ENCODE measurements at regions not wholly inside any gene's neighbourhood (a gene's known extent, or its start where the extent isn't known, plus 50 kb on each side); places are given as distances from the start of the nearest gene placed in this dataset.

DNA sequence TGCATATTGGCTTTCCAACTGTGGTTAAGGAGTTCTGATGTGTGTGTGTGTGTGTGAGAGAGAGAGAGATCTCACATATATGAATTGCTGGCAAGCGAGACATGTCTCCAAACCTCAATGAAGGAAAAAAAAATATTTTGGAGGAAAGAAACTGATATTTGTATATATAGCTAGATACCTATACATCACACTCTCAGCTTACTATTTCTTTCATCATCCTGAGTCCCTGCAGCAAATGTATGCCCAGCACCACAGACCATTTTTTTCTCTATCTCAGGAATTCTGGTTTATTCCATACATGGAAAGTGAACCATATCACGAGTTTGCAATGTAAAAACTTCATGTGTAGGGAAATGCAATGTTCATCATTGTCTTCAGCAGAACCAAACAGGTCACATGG is 68.9 kb downstream of the MTERF1 start:
- TF ChIP-seq GATA3 (IDR thresholded peaks at IDR 0.05; ENCODE audit: low read depth, low read length) (no peak), GATA2 (IDR thresholded peaks at IDR 0.05; ENCODE audit: low read depth, low read length) (no peak)
